ENCODE measurements at regions not wholly inside any gene's neighbourhood (a gene's known extent, or its start where the extent isn't known, plus 50 kb on each side); places are given as distances from the start of the nearest gene placed in this dataset.

DNA sequence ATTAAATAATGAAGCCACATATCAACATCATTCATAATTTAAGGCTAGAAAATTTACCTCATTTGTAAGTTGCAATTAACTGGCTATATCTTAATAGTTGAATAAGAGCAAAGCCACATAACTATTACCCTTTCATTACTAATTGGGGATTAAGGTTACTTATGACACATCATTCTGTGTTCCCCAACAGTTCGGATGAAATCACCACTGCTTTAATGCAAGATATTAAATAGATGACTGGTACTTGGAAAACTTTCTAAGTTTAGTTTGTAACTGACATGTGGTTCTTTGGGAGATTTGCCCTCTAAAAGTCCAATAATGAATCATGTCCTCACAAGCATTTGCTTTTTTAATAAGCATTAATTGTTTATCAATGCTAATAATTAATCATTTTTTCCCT, 109.1 kb downstream of the MTERF1 start:
- TF ChIP-seq, protein P1, sequence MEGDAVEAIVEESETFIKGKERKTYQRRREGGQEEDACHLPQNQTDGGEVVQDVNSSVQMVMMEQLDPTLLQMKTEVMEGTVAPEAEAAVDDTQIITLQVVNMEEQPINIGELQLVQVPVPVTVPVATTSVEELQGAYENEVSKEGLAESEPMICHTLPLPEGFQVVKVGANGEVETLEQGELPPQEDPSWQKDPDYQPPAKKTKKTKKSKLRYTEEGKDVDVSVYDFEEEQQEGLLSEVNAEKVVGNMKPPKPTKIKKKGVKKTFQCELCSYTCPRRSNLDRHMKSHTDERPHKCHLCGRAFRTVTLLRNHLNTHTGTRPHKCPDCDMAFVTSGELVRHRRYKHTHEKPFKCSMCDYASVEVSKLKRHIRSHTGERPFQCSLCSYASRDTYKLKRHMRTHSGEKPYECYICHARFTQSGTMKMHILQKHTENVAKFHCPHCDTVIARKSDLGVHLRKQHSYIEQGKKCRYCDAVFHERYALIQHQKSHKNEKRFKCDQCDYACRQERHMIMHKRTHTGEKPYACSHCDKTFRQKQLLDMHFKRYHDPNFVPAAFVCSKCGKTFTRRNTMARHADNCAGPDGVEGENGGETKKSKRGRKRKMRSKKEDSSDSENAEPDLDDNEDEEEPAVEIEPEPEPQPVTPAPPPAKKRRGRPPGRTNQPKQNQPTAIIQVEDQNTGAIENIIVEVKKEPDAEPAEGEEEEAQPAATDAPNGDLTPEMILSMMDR (IDR thresholded peaks at IDR 0.05; ENCODE audit: low read depth, low read length, poor library complexity, severe bottlenecking) = no peak
- no peak for TF ChIP-seq EZH2phosphoT487 (IDR thresholded peaks at IDR 0.05; ENCODE audit: borderline replicate concordance, low read length)

All from DOHH2 (cell line).